PC-3 (cell line): ENCODE measurements at regions not wholly inside any gene's neighbourhood (a gene's known extent, or its start where the extent isn't known, plus 50 kb on each side); places are given as distances from the start of the nearest gene placed in this dataset.

Experiments
- EZH2 ChIP-seq: fragments of 300-600 bp; sonication (generic); IDR thresholded peaks from one replicate; pipeline ENCODE4 v1.6.1; 2017; ENCODE audit warnings: antibody characterized with exemption, mild to moderate bottlenecking, low read length; ENCODE audit not compliant: unreplicated experiment
- TF ChIP-seq, protein P1 (sequence below): fragments of 300-600 bp; sonication (generic); conservative IDR thresholded peaks from 2 replicates; pipeline ENCODE4 v1.5.1; 2017; ENCODE audit warnings: antibody characterized with exemption, low read depth, mild to moderate bottlenecking, low read length

- TF ChIP-seq, protein P1, sequence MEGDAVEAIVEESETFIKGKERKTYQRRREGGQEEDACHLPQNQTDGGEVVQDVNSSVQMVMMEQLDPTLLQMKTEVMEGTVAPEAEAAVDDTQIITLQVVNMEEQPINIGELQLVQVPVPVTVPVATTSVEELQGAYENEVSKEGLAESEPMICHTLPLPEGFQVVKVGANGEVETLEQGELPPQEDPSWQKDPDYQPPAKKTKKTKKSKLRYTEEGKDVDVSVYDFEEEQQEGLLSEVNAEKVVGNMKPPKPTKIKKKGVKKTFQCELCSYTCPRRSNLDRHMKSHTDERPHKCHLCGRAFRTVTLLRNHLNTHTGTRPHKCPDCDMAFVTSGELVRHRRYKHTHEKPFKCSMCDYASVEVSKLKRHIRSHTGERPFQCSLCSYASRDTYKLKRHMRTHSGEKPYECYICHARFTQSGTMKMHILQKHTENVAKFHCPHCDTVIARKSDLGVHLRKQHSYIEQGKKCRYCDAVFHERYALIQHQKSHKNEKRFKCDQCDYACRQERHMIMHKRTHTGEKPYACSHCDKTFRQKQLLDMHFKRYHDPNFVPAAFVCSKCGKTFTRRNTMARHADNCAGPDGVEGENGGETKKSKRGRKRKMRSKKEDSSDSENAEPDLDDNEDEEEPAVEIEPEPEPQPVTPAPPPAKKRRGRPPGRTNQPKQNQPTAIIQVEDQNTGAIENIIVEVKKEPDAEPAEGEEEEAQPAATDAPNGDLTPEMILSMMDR: no peak
- no peak for TF ChIP-seq EZH2
Observed at GRCh38 chr20:11395581-11395980, 522.1 kb upstream of the BTBD3 start.
